Vagina (tissue), 2 donors: ENCODE measurements at regions not wholly inside any gene's neighbourhood (a gene's known extent, or its start where the extent isn't known, plus 50 kb on each side); places are given as distances from the start of the nearest gene placed in this dataset.

ENCODE experiments used
- DNase-seq, 2 donors: peaks; one replicate each; pipeline ENCODE4 v3.0.0-alpha.2; 2017; ENCODE audit errors: extremely low spot score in 2 of 2
- H3K27ac ChIP-seq: fragments of 200-600 bp; sonication (generic); one replicate; pipeline ENCODE4 v1.5.1; 2019
- H3K27me3 ChIP-seq: fragments of 200-600 bp; sonication (generic); one replicate; pipeline ENCODE4 v1.5.1; 2019
- H3K36me3 ChIP-seq, 2 donors: fragments of 200-600 bp; sonication (generic); one replicate each; pipeline ENCODE4 v1.5.1; 2017 to 2019
- H3K4me1 ChIP-seq: fragments of 200-600 bp; sonication (generic); one replicate; pipeline ENCODE4 v1.5.1; 2019
- H3K4me3 ChIP-seq, 2 donors: fragments of 200-600 bp; sonication (generic); 1 replicate in 1 of 2; 2 replicates in 1 of 2; pipeline ENCODE4 v1.5.1; 2016 to 2019
- H3K9me3 ChIP-seq: fragments of 200-600 bp; sonication (generic); one replicate; pipeline ENCODE4 v1.5.1; 2019
- POLR2A ChIP-seq, 2 donors: fragments of 450-650 bp; IDR thresholded peaks; one replicate each; pipeline ENCODE4 v1.6.1; 2017; ENCODE audit warnings: antibody characterized with exemption in 2 of 2, mild to moderate bottlenecking in 2 of 2, moderate library complexity in 2 of 2
- POLR2AphosphoS5 ChIP-seq, 2 donors: sonication (generic); formaldehyde crosslinking; IDR thresholded peaks; one replicate each; pipeline ENCODE4 v1.9.0; 2017; ENCODE audit warnings: antibody characterized with exemption in 2 of 2, mild to moderate bottlenecking in 2 of 2, low read depth in 1 of 2; ENCODE audit not compliant: insufficient read depth in 1 of 2
- intact Hi-C: fragments of 100-400 bp; cut with DNase I; formaldehyde crosslinking; loops from one replicate; pipeline ENCODE4 v1.15.1; 2023
- TF ChIP-seq, protein P1 (sequence below), 3 experiments: fragments of 450-650 bp in 2 of 3; fragments of 200-600 bp in 1 of 3; sonication (generic) in 1 of 3; IDR thresholded peaks; one replicate each; pipeline ENCODE4 v1.5.1; 2017 to 2019; ENCODE audit warnings: antibody characterized with exemption in 3 of 3, mild to moderate bottlenecking in 2 of 3, moderate library complexity in 2 of 3

GRCh38 chr10:131689016-131689415, 211.8 kb upstream of the PPP2R2D start:
- Histone ChIP-seq H3K27me3 (no peaks in the 10 kb centered on the region), H3K4me3 (no peak overlapping the region), H3K4me1 (no peaks in the 10 kb centered on the region), H3K36me3 (no peaks in the 10 kb centered on the region), H3K27ac (no peak overlapping the region), H3K9me3 (no peaks in the 10 kb centered on the region)
- intact Hi-C loops = no loop called here
- no peak for DNase-seq
- TF ChIP-seq POLR2AphosphoS5 (IDR thresholded peaks at IDR 0.05; ENCODE audit: insufficient read depth in 1 of 2, low read depth in 1 of 2) (no peak), POLR2A (IDR thresholded peaks at IDR 0.05) (no peak)
- TF ChIP-seq, protein P1, sequence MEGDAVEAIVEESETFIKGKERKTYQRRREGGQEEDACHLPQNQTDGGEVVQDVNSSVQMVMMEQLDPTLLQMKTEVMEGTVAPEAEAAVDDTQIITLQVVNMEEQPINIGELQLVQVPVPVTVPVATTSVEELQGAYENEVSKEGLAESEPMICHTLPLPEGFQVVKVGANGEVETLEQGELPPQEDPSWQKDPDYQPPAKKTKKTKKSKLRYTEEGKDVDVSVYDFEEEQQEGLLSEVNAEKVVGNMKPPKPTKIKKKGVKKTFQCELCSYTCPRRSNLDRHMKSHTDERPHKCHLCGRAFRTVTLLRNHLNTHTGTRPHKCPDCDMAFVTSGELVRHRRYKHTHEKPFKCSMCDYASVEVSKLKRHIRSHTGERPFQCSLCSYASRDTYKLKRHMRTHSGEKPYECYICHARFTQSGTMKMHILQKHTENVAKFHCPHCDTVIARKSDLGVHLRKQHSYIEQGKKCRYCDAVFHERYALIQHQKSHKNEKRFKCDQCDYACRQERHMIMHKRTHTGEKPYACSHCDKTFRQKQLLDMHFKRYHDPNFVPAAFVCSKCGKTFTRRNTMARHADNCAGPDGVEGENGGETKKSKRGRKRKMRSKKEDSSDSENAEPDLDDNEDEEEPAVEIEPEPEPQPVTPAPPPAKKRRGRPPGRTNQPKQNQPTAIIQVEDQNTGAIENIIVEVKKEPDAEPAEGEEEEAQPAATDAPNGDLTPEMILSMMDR (IDR thresholded peaks at IDR 0.05) = no peak

- no peak overlapping the region for H3K4me3 ChIP-seq
- no peaks in the 10 kb centered on the region for H3K4me1 ChIP-seq
- H3K27ac ChIP-seq = no peak overlapping the region
- no peak for TF ChIP-seq POLR2AphosphoS5 (IDR thresholded peaks at IDR 0.05; ENCODE audit: insufficient read depth in 1 of 2, low read depth in 1 of 2)
- TF ChIP-seq, protein P1 (IDR thresholded peaks at IDR 0.05) = no peak
- TF ChIP-seq POLR2A (IDR thresholded peaks at IDR 0.05) = no peak
- H3K9me3 ChIP-seq = no peaks in the 10 kb centered on the region
- H3K27me3 ChIP-seq = no peaks in the 10 kb centered on the region
- H3K36me3 ChIP-seq = no peaks in the 10 kb centered on the region
- no peak for DNase-seq
- intact Hi-C loops = no loop called here
Observed at GRCh38 chr10:131689486-131689885, 211.3 kb upstream of the PPP2R2D start.

GRCh38 chr10:131689954-131690757, 210.7 kb upstream of the PPP2R2D start:
- no peak for TF ChIP-seq POLR2AphosphoS5 (IDR thresholded peaks at IDR 0.05; ENCODE audit: insufficient read depth in 1 of 2, low read depth in 1 of 2)
- TF ChIP-seq, protein P1 (IDR thresholded peaks at IDR 0.05) = no peak
- TF ChIP-seq POLR2A (IDR thresholded peaks at IDR 0.05) = no peak
- H3K4me3 ChIP-seq = no peak overlapping the region
- H3K36me3 ChIP-seq = no peaks in the 10 kb centered on the region
- H3K9me3 ChIP-seq = no peaks in the 10 kb centered on the region
- no peaks in the 10 kb centered on the region for H3K27me3 ChIP-seq
- no peak overlapping the region for H3K27ac ChIP-seq
- DNase-seq = no peak
- no peaks in the 10 kb centered on the region for H3K4me1 ChIP-seq
- intact Hi-C loops = no loop called here

DNA sequence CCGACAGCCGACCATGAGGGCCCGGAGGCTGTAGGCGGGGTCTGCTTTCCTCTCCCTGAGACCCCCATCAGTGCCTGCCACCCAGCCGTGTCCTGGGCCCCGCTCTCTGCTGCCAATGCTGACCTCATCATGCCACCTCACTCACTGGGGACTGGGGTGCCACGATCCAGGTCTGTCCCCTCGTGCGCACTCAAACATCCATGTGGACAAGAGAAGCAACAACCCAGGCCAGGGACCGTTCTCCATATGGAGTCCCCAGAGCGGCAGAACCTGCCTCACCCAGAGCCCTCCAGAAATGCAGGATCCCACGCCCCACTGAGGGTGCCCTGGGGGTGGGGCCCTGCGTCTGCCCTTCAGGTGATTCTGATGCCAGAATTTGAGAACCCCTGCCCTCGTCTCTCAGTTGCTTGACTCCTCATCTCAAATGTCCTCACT, 210.0 kb upstream of the PPP2R2D start:
- H3K36me3 ChIP-seq = no peaks in the 10 kb centered on the region
- intact Hi-C loops = no loop called here
- TF ChIP-seq POLR2AphosphoS5 (IDR thresholded peaks at IDR 0.05; ENCODE audit: insufficient read depth in 1 of 2, low read depth in 1 of 2) (no peak), POLR2A (IDR thresholded peaks at IDR 0.05) (no peak)
- TF ChIP-seq, protein P1 (IDR thresholded peaks at IDR 0.05) = no peak
- no peaks in the 10 kb centered on the region for H3K4me1 ChIP-seq
- no peaks in the 10 kb centered on the region for H3K27me3 ChIP-seq
- no peak overlapping the region for H3K27ac ChIP-seq
- no peak for DNase-seq
- H3K4me3 ChIP-seq = no peak overlapping the region
- no peaks in the 10 kb centered on the region for H3K9me3 ChIP-seq

DNA sequence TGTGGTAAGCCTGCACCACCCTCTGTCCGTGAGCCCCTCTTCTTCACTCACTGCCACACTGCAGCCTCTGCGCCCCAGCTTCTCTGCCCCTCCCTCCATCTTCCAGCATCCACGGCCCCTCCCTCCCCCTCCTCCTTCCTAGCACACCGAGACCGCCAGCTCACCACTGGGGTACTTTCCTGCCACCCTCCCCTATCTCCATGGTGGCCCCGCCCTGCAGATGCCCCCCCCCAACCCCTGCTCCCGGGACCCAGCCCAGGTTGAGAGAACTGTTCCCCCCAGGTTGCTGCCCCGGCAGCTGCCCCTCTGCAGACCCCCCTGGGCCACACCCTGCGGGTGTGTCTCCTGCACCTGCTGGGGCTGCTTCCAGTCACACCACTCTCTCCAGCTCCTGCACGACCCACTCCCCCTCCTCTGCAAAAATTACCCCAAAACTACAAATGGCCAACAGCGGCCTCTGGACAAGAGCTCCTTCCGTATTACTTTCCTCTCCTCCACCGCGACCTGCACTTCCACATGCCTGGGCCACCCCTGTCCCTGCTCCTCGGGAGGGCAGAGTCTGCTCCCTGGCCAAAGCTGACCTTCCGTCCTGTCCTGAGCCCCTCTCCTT, 209.2 kb upstream of the PPP2R2D start:
- Histone ChIP-seq H3K27ac (no peak overlapping the region), H3K4me3 (no peak overlapping the region), H3K36me3 (no peaks in the 10 kb centered on the region), H3K27me3 (no peaks in the 10 kb centered on the region), H3K9me3 (no peaks in the 10 kb centered on the region), H3K4me1 (no peaks in the 10 kb centered on the region)
- intact Hi-C loops = no loop called here
- no peak for DNase-seq
- TF ChIP-seq, protein P1 (IDR thresholded peaks at IDR 0.05) = no peak
- TF ChIP-seq POLR2AphosphoS5 (IDR thresholded peaks at IDR 0.05; ENCODE audit: insufficient read depth in 1 of 2, low read depth in 1 of 2) (no peak), POLR2A (IDR thresholded peaks at IDR 0.05) (no peak)
